ENCODE measurements at regions not wholly inside any gene's neighbourhood (a gene's known extent, or its start where the extent isn't known, plus 50 kb on each side); places are given as distances from the start of the nearest gene placed in this dataset.
A peak's percentile ranks its signal among the peaks of the same experiment; 100 is the strongest.

DNA sequence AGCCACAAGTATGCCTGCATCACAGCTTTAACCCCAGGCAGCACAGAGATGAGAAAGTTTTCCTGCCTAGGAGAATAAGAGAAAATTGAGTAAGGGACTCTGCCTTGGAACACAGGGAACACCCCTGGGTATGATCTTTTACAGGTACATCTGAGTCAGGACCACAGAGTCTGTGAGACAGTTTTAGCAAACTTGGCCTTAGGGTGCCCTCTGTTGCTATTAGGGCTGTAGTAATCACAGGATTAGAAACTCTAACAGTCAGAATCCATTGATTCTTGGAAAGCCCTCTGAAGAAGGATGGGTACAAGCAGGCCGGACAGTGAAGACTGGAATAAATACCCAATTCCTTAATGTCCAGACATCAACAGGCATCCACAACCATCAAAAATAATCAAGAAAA lies 989.5 kb upstream of the CDH9 start:
- DNase-seq (ENCODE audit: insufficient read length, low spot score, missing footprints) = no peak
- no peak overlapping the region for H2AFZ ChIP-seq (ENCODE audit: low read length)
- H4K20me1 ChIP-seq (ENCODE audit: insufficient read depth, low read length) = no peaks in the 10 kb centered on the region
- no peaks in the 10 kb centered on the region for H3K4me1 ChIP-seq (ENCODE audit: insufficient read depth, low read length)
- H3K4me2 ChIP-seq (ENCODE audit: insufficient read depth, low read length) = no peak overlapping the region
- no peak overlapping the region for H3K4me3 ChIP-seq (ENCODE audit: insufficient read depth, low read length)
- peaks cover 2% of the 10 kb centered on the region for H3K9me3 ChIP-seq (ENCODE audit: low read depth, low read length)
- H3K36me3 ChIP-seq (ENCODE audit: insufficient read depth, low read length) = no peaks in the 10 kb centered on the region
- no peak overlapping the region for H3K27ac ChIP-seq (ENCODE audit: low read depth, low read length)
- TF ChIP-seq, protein P1, sequence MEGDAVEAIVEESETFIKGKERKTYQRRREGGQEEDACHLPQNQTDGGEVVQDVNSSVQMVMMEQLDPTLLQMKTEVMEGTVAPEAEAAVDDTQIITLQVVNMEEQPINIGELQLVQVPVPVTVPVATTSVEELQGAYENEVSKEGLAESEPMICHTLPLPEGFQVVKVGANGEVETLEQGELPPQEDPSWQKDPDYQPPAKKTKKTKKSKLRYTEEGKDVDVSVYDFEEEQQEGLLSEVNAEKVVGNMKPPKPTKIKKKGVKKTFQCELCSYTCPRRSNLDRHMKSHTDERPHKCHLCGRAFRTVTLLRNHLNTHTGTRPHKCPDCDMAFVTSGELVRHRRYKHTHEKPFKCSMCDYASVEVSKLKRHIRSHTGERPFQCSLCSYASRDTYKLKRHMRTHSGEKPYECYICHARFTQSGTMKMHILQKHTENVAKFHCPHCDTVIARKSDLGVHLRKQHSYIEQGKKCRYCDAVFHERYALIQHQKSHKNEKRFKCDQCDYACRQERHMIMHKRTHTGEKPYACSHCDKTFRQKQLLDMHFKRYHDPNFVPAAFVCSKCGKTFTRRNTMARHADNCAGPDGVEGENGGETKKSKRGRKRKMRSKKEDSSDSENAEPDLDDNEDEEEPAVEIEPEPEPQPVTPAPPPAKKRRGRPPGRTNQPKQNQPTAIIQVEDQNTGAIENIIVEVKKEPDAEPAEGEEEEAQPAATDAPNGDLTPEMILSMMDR (IDR thresholded peaks at IDR 0.05; ENCODE audit: extremely low read depth, low read depth, low read length) = no peak
- no peaks in the 10 kb centered on the region for H3K79me2 ChIP-seq (ENCODE audit: insufficient read depth, low read length)
- H3K27me3 ChIP-seq (ENCODE audit: insufficient read depth, low read length) = no peaks in the 10 kb centered on the region

DNA sequence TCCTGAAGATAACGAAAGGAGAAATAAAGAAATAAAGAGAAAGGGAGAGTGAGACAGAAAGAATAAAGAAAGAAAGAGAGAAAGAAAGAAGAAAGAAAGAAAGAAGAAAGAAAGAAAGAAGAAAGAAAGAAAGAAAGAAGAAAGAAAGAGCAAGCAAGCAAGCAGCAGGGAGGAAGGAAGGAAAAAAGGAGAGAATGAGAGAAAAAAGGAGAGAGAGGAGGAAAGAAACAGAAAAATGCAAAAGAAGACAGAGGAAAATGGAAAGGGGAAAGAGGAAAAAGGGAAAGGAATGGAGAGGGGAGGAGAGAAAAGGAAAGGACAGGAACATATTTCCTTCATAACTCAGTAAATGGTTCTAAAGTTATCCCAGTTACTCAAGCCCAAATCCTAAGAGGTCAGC lies 978.8 kb upstream of the CDH9 start:
- Histone ChIP-seq H3K27me3 (ENCODE audit: insufficient read depth, low read length) (no peaks in the 10 kb centered on the region), H3K4me3 (ENCODE audit: insufficient read depth, low read length) (no peak overlapping the region), H3K79me2 (ENCODE audit: insufficient read depth, low read length) (no peaks in the 10 kb centered on the region), H3K4me1 (ENCODE audit: insufficient read depth, low read length) (no peaks in the 10 kb centered on the region), H3K9me3 (ENCODE audit: low read depth, low read length) (peaks cover 6% of the 10 kb centered on the region), H3K4me2 (ENCODE audit: insufficient read depth, low read length) (no peak overlapping the region), H3K27ac (ENCODE audit: low read depth, low read length) (no peak overlapping the region), H4K20me1 (ENCODE audit: insufficient read depth, low read length) (no peaks in the 10 kb centered on the region), H3K36me3 (ENCODE audit: insufficient read depth, low read length) (no peaks in the 10 kb centered on the region), H2AFZ (ENCODE audit: low read length) (no peak overlapping the region)
- no peak for DNase-seq (ENCODE audit: insufficient read length, low spot score, missing footprints)
- TF ChIP-seq, protein P1 (IDR thresholded peaks at IDR 0.05; ENCODE audit: extremely low read depth, low read depth, low read length) = no peak

DNA sequence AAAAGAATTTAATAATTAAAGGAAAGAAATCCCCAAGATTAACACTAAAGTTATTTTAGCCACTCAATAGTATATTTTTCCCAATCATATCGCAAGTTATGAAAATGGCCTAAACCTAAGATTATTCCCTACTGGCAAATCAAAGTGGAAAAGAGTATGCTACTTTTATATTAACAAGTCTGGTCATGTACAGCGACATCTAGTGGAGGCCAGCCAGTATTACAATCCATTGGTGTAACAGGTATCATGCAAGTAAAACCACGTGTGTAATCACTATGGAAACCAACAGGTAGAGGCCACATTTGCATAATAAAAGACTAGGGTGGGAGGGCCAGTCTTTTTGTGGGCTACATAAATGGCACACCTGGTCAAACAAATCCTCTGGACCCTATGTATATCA lies 976.4 kb upstream of the CDH9 start:
- Histone ChIP-seq H3K27ac (ENCODE audit: low read depth, low read length) (no peak overlapping the region), H3K79me2 (ENCODE audit: insufficient read depth, low read length) (no peaks in the 10 kb centered on the region), H3K9me3 (ENCODE audit: low read depth, low read length) (peaks cover 6% of the 10 kb centered on the region), H4K20me1 (ENCODE audit: insufficient read depth, low read length) (no peaks in the 10 kb centered on the region), H3K4me3 (ENCODE audit: insufficient read depth, low read length) (no peak overlapping the region), H3K36me3 (ENCODE audit: insufficient read depth, low read length) (no peaks in the 10 kb centered on the region), H3K4me2 (ENCODE audit: insufficient read depth, low read length) (no peak overlapping the region), H3K27me3 (ENCODE audit: insufficient read depth, low read length) (no peaks in the 10 kb centered on the region), H3K4me1 (ENCODE audit: insufficient read depth, low read length) (no peaks in the 10 kb centered on the region), H2AFZ (ENCODE audit: low read length) (no peak overlapping the region)
- TF ChIP-seq, protein P1 (IDR thresholded peaks at IDR 0.05; ENCODE audit: extremely low read depth, low read depth, low read length) = peak; percentile 31
- no peak for DNase-seq (ENCODE audit: insufficient read length, low spot score, missing footprints)

DNA sequence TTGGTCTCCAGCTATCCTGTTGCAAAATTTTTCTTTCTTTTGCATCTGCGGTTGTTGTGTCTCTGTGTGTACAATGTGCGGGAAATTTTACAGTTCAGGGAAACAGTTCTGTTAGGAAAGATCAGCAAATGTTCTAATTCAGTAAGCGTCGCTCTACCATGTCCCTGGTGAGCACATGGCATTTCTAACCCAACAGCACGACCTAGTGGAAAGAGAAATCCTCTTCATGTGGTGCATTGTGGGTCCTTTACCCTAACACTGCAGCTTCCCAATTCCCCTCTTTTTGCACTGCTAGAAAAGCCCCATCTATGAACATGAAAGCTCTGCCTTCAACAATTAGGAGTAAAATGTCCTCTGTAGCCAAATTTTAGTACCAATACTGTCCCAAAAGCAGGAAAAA lies 974.2 kb upstream of the CDH9 start:
- Histone ChIP-seq H3K27ac (ENCODE audit: low read depth, low read length) (no peak overlapping the region), H3K79me2 (ENCODE audit: insufficient read depth, low read length) (no peaks in the 10 kb centered on the region), H3K9me3 (ENCODE audit: low read depth, low read length) (peaks cover 6% of the 10 kb centered on the region), H3K36me3 (ENCODE audit: insufficient read depth, low read length) (no peaks in the 10 kb centered on the region), H3K4me3 (ENCODE audit: insufficient read depth, low read length) (no peak overlapping the region), H4K20me1 (ENCODE audit: insufficient read depth, low read length) (no peaks in the 10 kb centered on the region), H3K27me3 (ENCODE audit: insufficient read depth, low read length) (no peaks in the 10 kb centered on the region), H2AFZ (ENCODE audit: low read length) (no peak overlapping the region), H3K4me1 (ENCODE audit: insufficient read depth, low read length) (no peaks in the 10 kb centered on the region), H3K4me2 (ENCODE audit: insufficient read depth, low read length) (no peak overlapping the region)
- TF ChIP-seq, protein P1 (IDR thresholded peaks at IDR 0.05; ENCODE audit: extremely low read depth, low read depth, low read length) = no peak
- DNase-seq (ENCODE audit: insufficient read length, low spot score, missing footprints) = no peak

Measured in osteoblast (primary cell).